Activated CD8-positive, alpha-beta T cell treated with anti-CD3 and anti-CD28 coated beads for 36 hours (primary cell): ENCODE measurements at regions not wholly inside any gene's neighbourhood (a gene's known extent, or its start where the extent isn't known, plus 50 kb on each side); places are given as distances from the start of the nearest gene placed in this dataset.

Source experiments
- ATAC-seq: fragments of 200-7000 bp; cut with Tn5 transposase; one replicate; pipeline ENCODE4 v1.10.0; 2021; ENCODE audit warnings: mild to moderate bottlenecking, moderate library complexity
- CTCF ChIA-PET: fragments of 350-600 bp; sonication (Branson Sonifier 250); formaldehyde crosslinking; loops from one replicate; lab custom pipeline; 2021; ENCODE audit warnings: antibody characterized with exemption; lab: Charles Lee
- POLR2A ChIA-PET: fragments of 350-600 bp; sonication (Branson Sonifier 250); formaldehyde crosslinking; loops from one replicate; lab custom pipeline; 2021; ENCODE audit warnings: antibody characterized with exemption; lab: Charles Lee
- DNase-seq: peaks from one replicate; pipeline ENCODE4 v3.0.0-alpha.2; 2020
- H3K27ac Mint-ChIP-seq: one replicate; pipeline ENCODE4 v1.8.0; 2021; ENCODE audit warnings: mild to moderate bottlenecking, mixed read lengths
- H3K27me3 Mint-ChIP-seq: one replicate; pipeline ENCODE4 v1.8.0; 2021; ENCODE audit warnings: mixed read lengths
- H3K36me3 Mint-ChIP-seq: one replicate; pipeline ENCODE4 v1.8.0; 2021; ENCODE audit warnings: low read depth, mixed read lengths
- H3K4me1 Mint-ChIP-seq: one replicate; pipeline ENCODE4 v1.8.0; 2021; ENCODE audit warnings: low read depth, mixed read lengths
- H3K4me3 Mint-ChIP-seq: one replicate; pipeline ENCODE4 v1.8.0; 2021; ENCODE audit warnings: mild to moderate bottlenecking, moderate library complexity, mixed read lengths
- H3K9me3 Mint-ChIP-seq: one replicate; pipeline ENCODE4 v1.8.0; 2021; ENCODE audit warnings: mixed read lengths
- CTCF ChIP-seq: fragments of 200-600 bp; IDR thresholded peaks from one replicate; pipeline ENCODE4 v1.8.0; 2022; ENCODE audit warnings: antibody characterized with exemption, mild to moderate bottlenecking
- intact Hi-C: fragments of 100-400 bp; cut with micrococcal nuclease; formaldehyde crosslinking; loops from one replicate; pipeline ENCODE4 v1.10.0; 2022

- Mint-ChIP-seq H3K27me3 (no peaks in the 10 kb centered on the region), H3K27ac (no peak overlapping the region), H3K4me3 (no peak overlapping the region), H3K9me3 (no peaks in the 10 kb centered on the region), H3K4me1 (peaks cover 46% of the 10 kb centered on the region), H3K36me3 (no peaks in the 10 kb centered on the region)
- TF ChIP-seq CTCF: no peak
- ChIA-PET CTCF (no interaction called here), POLR2A (no interaction called here)
- no peak for ATAC-seq
- intact Hi-C loops: no loop called here
- no peak for DNase-seq
Measured at GRCh38 chr14:97878206-97878605, 1081.0 kb downstream of the VRK1 start.

- H3K4me3 Mint-ChIP-seq: no peak overlapping the region
- peak; percentile 23 for DNase-seq
- POLR2A ChIA-PET: interaction anchor here (0.6 kb wide), 1 partner anchor 46 kb away, joined by 3 read pairs; no protein-coding TSS in a partner anchor
Measured at GRCh38 chr14:97878727-97879126, 1081.5 kb downstream of the VRK1 start.

GRCh38 chr14:97887690-97888089 is 1090.5 kb downstream of the VRK1 start:
- Mint-ChIP-seq H3K4me1 (no peaks in the 10 kb centered on the region), H3K27ac (no peak overlapping the region), H3K27me3 (no peaks in the 10 kb centered on the region), H3K9me3 (peaks cover 2% of the 10 kb centered on the region), H3K4me3 (no peak overlapping the region), H3K36me3 (no peaks in the 10 kb centered on the region)
- ChIA-PET CTCF (no interaction called here), POLR2A (interaction anchor here (0.7 kb wide), 1 partner anchor 163 kb away, joined by 3 read pairs; no protein-coding TSS in a partner anchor)
- DNase-seq (no peak), ATAC-seq (no peak)
- TF ChIP-seq CTCF: no peak
- intact Hi-C loops: no loop called here

More at GRCh38 chr14:97878727-97879126, 1081.5 kb downstream of the VRK1 start:
- CTCF ChIA-PET: interaction anchor here (0.6 to 0.8 kb wide), 2 partner anchors 41 to 101 kb away, joined by 3 read pairs; no protein-coding TSS in a partner anchor
- H3K9me3 Mint-ChIP-seq: no peaks in the 10 kb centered on the region
- no peaks in the 10 kb centered on the region for H3K36me3 Mint-ChIP-seq
- H3K27me3 Mint-ChIP-seq: no peaks in the 10 kb centered on the region
- TF ChIP-seq CTCF: no peak
- H3K4me1 Mint-ChIP-seq: peaks cover 42% of the 10 kb centered on the region
- H3K27ac Mint-ChIP-seq: peak overlapping the region; percentile 74
- peak; percentile 47 for ATAC-seq
- intact Hi-C loops: no loop called here

- H3K27me3 Mint-ChIP-seq: no peaks in the 10 kb centered on the region
- no peak for ATAC-seq
- no peak overlapping the region for H3K27ac Mint-ChIP-seq
- no peak for DNase-seq
- CTCF ChIA-PET: no interaction called here
- no peaks in the 10 kb centered on the region for H3K36me3 Mint-ChIP-seq
- no peaks in the 10 kb centered on the region for H3K4me1 Mint-ChIP-seq
- POLR2A ChIA-PET: interaction anchor here (0.7 kb wide), 1 partner anchor 164 kb away, joined by 3 read pairs; no protein-coding TSS in a partner anchor
- TF ChIP-seq CTCF: no peak
- no peak overlapping the region for H3K4me3 Mint-ChIP-seq
- peaks cover 2% of the 10 kb centered on the region for H3K9me3 Mint-ChIP-seq
- intact Hi-C loops: no loop called here
Measured at GRCh38 chr14:97888331-97888730, 1091.1 kb downstream of the VRK1 start.

- intact Hi-C loops: no loop called here
- ChIA-PET POLR2A (no interaction called here), CTCF (no interaction called here)
- ATAC-seq (no peak), DNase-seq (no peak)
- Mint-ChIP-seq H3K9me3 (peaks cover 2% of the 10 kb centered on the region), H3K36me3 (no peaks in the 10 kb centered on the region), H3K4me3 (no peak overlapping the region), H3K27ac (no peak overlapping the region), H3K27me3 (no peaks in the 10 kb centered on the region), H3K4me1 (no peaks in the 10 kb centered on the region)
- no peak for TF ChIP-seq CTCF
Measured at GRCh38 chr14:97891515-97891914, 1094.3 kb downstream of the VRK1 start.
